H9 (cell line): ENCODE measurements at regions not wholly inside any gene's neighbourhood (a gene's known extent, or its start where the extent isn't known, plus 50 kb on each side); places are given as distances from the start of the nearest gene placed in this dataset.

Experiments used
- DNase-seq: peaks from one replicate; pipeline ENCODE4 v3.0.0-alpha.2; 2017
- H2AFZ ChIP-seq: one replicate; pipeline ENCODE4 v1.6.1; 2013; ENCODE audit warnings: mild to moderate bottlenecking, low read length, control low read depth, moderate library complexity
- H2AK5ac ChIP-seq: 2 replicates; pipeline ENCODE4 v1.6.1; 2013; ENCODE audit warnings: low read length, control low read depth, mixed read lengths; ENCODE audit not compliant: insufficient read length
- H2BK120ac ChIP-seq: one replicate; pipeline ENCODE4 v1.6.1; 2013; ENCODE audit warnings: low read depth, mild to moderate bottlenecking, low read length, control low read depth, inconsistent platforms; ENCODE audit not compliant: poor library complexity, severe bottlenecking
- H2BK12ac ChIP-seq: 2 replicates; pipeline ENCODE4 v1.6.1; 2013; ENCODE audit warnings: low read length, control low read depth, mixed read lengths, low read depth; ENCODE audit not compliant: insufficient read length
- H2BK15ac ChIP-seq: 2 replicates; pipeline ENCODE4 v1.6.1; 2013; ENCODE audit warnings: low read depth, low read length, control low read depth
- H2BK20ac ChIP-seq: one replicate; pipeline ENCODE4 v1.6.1; 2013; ENCODE audit warnings: low read depth, mild to moderate bottlenecking, low read length, control low read depth, inconsistent platforms; ENCODE audit not compliant: poor library complexity, severe bottlenecking
- H2BK5ac ChIP-seq: 2 replicates; pipeline ENCODE4 v1.6.1; 2013; ENCODE audit warnings: low read length, control low read depth, mixed read lengths; ENCODE audit not compliant: insufficient read length
- H3K14ac ChIP-seq: 2 replicates; pipeline ENCODE4 v1.6.1; 2013; ENCODE audit warnings: low read length, control low read depth; ENCODE audit not compliant: insufficient read depth
- H3K18ac ChIP-seq: 2 replicates; pipeline ENCODE4 v1.6.1; 2013; ENCODE audit warnings: low read depth, mild to moderate bottlenecking, mixed read lengths, low read length, control low read depth; ENCODE audit not compliant: insufficient read length
- H3K23ac ChIP-seq: 2 replicates; pipeline ENCODE4 v1.6.1; 2013; ENCODE audit warnings: low read length, control low read depth, mixed read lengths, low read depth; ENCODE audit not compliant: insufficient read length
- H3K23me2 ChIP-seq: 2 replicates; pipeline ENCODE4 v1.6.1; 2013; ENCODE audit warnings: low read depth, mild to moderate bottlenecking, mixed read lengths, low read length, control low read depth; ENCODE audit not compliant: insufficient read length, poor library complexity, severe bottlenecking
- H3K27ac ChIP-seq: 2 replicates; pipeline ENCODE4 v1.5.1; 2013; ENCODE audit warnings: low read length, control low read depth, mixed read lengths, low read depth; ENCODE audit not compliant: insufficient read length
- H3K27me3 ChIP-seq: 2 replicates; pipeline ENCODE4 v1.6.1; 2013; ENCODE audit warnings: low read length, control low read depth, inconsistent platforms; ENCODE audit not compliant: insufficient read depth
- H3K4ac ChIP-seq: 2 replicates; pipeline ENCODE4 v1.6.1; 2013; ENCODE audit warnings: low read depth, mild to moderate bottlenecking, control low read depth, inconsistent platforms, low read length, moderate library complexity
- H3K4me1 ChIP-seq: 2 replicates; pipeline ENCODE4 v1.6.1; 2013; ENCODE audit warnings: low read length, control low read depth, inconsistent platforms; ENCODE audit not compliant: insufficient read depth
- H3K4me2 ChIP-seq: 2 replicates; pipeline ENCODE4 v1.6.1; 2013; ENCODE audit warnings: low read length, control low read depth, mixed read lengths; ENCODE audit not compliant: insufficient read length, insufficient read depth
- H3K56ac ChIP-seq: 2 replicates; pipeline ENCODE4 v1.6.1; 2013; ENCODE audit warnings: low read depth, mild to moderate bottlenecking, mixed read lengths, low read length, control low read depth; ENCODE audit not compliant: insufficient read length
- H3K79me1 ChIP-seq: 2 replicates; pipeline ENCODE4 v1.6.1; 2013; ENCODE audit warnings: low read depth, mild to moderate bottlenecking, moderate library complexity, low read length, control low read depth, inconsistent platforms; ENCODE audit not compliant: insufficient read depth, poor library complexity, severe bottlenecking
- H3K79me2 ChIP-seq: 2 replicates; pipeline ENCODE4 v1.6.1; 2013; ENCODE audit warnings: low read length, control low read depth, inconsistent platforms; ENCODE audit not compliant: insufficient read depth
- H3K9ac ChIP-seq: 2 replicates; pipeline ENCODE4 v1.6.1; 2013; ENCODE audit warnings: low read length, control low read depth, mixed read lengths; ENCODE audit not compliant: insufficient read length; ENCODE audit errors: extremely low read depth
- H3K9me3 ChIP-seq: one replicate; pipeline ENCODE4 v1.6.1; 2013; ENCODE audit warnings: low read depth, low read length, inconsistent platforms; ENCODE audit not compliant: control insufficient read depth
- H3T11ph ChIP-seq: one replicate; pipeline ENCODE4 v1.6.1; 2013; ENCODE audit warnings: mild to moderate bottlenecking, low read length, control low read depth, inconsistent platforms
- H4K20me1 ChIP-seq: one replicate; pipeline ENCODE4 v1.6.1; 2013; ENCODE audit not compliant: control insufficient read depth, insufficient read length, insufficient read depth
- H4K5ac ChIP-seq: 2 replicates; pipeline ENCODE4 v1.6.1; 2013; ENCODE audit warnings: low read depth, mild to moderate bottlenecking, mixed read lengths, low read length, control low read depth; ENCODE audit not compliant: insufficient read length
- H4K8ac ChIP-seq: replicated peaks from 2 replicates; pipeline ENCODE4 v1.6.1; 2013; ENCODE audit warnings: low read length, control low read depth, mixed read lengths, low read depth; ENCODE audit not compliant: insufficient read length
- H4K91ac ChIP-seq: 2 replicates; pipeline ENCODE4 v1.6.1; 2013; ENCODE audit warnings: low read depth, mild to moderate bottlenecking, moderate library complexity, mixed read lengths, low read length, control low read depth; ENCODE audit not compliant: insufficient read length
- H3K27ac Mint-ChIP-seq, 3 experiments: 2 replicates in 2 of 3; 3 replicates in 1 of 3; pipeline ENCODE4 v1.8.0; 2020 to 2021; ENCODE audit warnings: mixed read lengths in 3 of 3, mild to moderate bottlenecking in 1 of 3, moderate library complexity in 1 of 3
- H3K27me3 Mint-ChIP-seq: 2 replicates; pipeline ENCODE4 v1.8.0; 2021; ENCODE audit warnings: low read depth, mild to moderate bottlenecking, moderate library complexity, mixed read lengths
- H3K36me3 Mint-ChIP-seq, 3 experiments: 2 replicates in 2 of 3; 3 replicates in 1 of 3; pipeline ENCODE4 v1.8.0; 2020 to 2021; ENCODE audit warnings: low read depth in 3 of 3, mixed read lengths in 3 of 3; ENCODE audit not compliant: insufficient read depth in 1 of 3
- H3K4me1 Mint-ChIP-seq, 2 experiments: 2 replicates each; pipeline ENCODE4 v1.8.0; 2020; ENCODE audit warnings: mixed read lengths in 2 of 2
- H3K4me3 Mint-ChIP-seq, 2 experiments: 2 replicates in 1 of 2; 3 replicates in 1 of 2; pipeline ENCODE4 v1.8.0; 2020 to 2021; ENCODE audit warnings: mild to moderate bottlenecking in 2 of 2, mixed read lengths in 2 of 2, moderate library complexity in 1 of 2
- H3K9me3 Mint-ChIP-seq, 2 experiments: 2 replicates in 1 of 2; 3 replicates in 1 of 2; pipeline ENCODE4 v1.8.0; 2020; ENCODE audit warnings: mild to moderate bottlenecking in 2 of 2, mixed read lengths in 2 of 2, moderate library complexity in 1 of 2
- CTCF ChIP-seq: fragments of 200-600 bp; sonication (generic); conservative IDR thresholded peaks from 3 replicates; pipeline ENCODE4 v1.8.0; 2021; ENCODE audit warnings: antibody characterized with exemption, mild to moderate bottlenecking
- WGBS: extraction: QIAGEN DNeasy Blood & Tissue Kit; methylation state at CpG from one replicate; pipeline ENCODE4 v1.1.7; 2013; ENCODE audit warnings: missing lambda C conversion rate, low lambda C conversion rate, mixed read lengths; ENCODE audit not compliant: insufficient read length; ENCODE audit errors: extremely low coverage; 5-methylcytosine and 5-hydroxymethylcytosine counted together

GRCh38 chr17:71974051-71974450, 146.8 kb upstream of the SOX9 start:
- H2AK5ac ChIP-seq, result no peak overlapping the region

More at GRCh38 chr17:71974051-71974450, 146.8 kb upstream of the SOX9 start:
- Histone ChIP-seq H3K27me3 (no peaks in the 10 kb centered on the region; the same call in 1 of the 2 replicates), H3K4ac (no peak overlapping the region), H3K79me2 (no peaks in the 10 kb centered on the region), H3K9me3 (no peaks in the 10 kb centered on the region), H2BK15ac (no peak overlapping the region), H2BK20ac (no peak overlapping the region), H3K14ac (no peak overlapping the region), H2AFZ (no peak overlapping the region), H3K4me1 (no peaks in the 10 kb centered on the region), H2BK5ac (no peak overlapping the region), H2BK120ac (no peak overlapping the region), H4K8ac (no peak overlapping the region), H3K4me2 (no peak overlapping the region), H3T11ph (no peak overlapping the region), H4K5ac (no peak overlapping the region), H3K23me2 (no peaks in the 10 kb centered on the region), H3K56ac (no peak overlapping the region), H3K79me1 (no peaks in the 10 kb centered on the region), H3K23ac (no peak overlapping the region), H3K27ac (no peak overlapping the region), H3K9ac (no peak overlapping the region), H2BK12ac (no peak overlapping the region), H4K91ac (no peak overlapping the region), H4K20me1 (no peaks in the 10 kb centered on the region), H3K18ac (no peak overlapping the region)
- peaks cover 9% of the 10 kb centered on the region for H3K27me3 Mint-ChIP-seq
- peaks cover 0 to 2% of the 10 kb centered on the region in 2 experiments; a peak in 1 of 5 replicates for H3K9me3 Mint-ChIP-seq
- H3K27ac Mint-ChIP-seq, result no peak overlapping the region
- no peak for DNase-seq
- no peak overlapping the region for H3K4me3 Mint-ChIP-seq
- no peak for TF ChIP-seq CTCF
- no peaks in the 10 kb centered on the region for H3K36me3 Mint-ChIP-seq
- no CpG with 5 or more reads among the region's 4 CpGs for WGBS
- H3K4me1 Mint-ChIP-seq, result peaks cover 3 to 4% of the 10 kb centered on the region in 2 experiments; a peak in 2 of 4 replicates
